Choroid plexus epithelial cell (primary cell): ENCODE measurements at regions not wholly inside any gene's neighbourhood (a gene's known extent, or its start where the extent isn't known, plus 50 kb on each side); places are given as distances from the start of the nearest gene placed in this dataset.
"Not testable (repeated sequence)": the region's sequence is repeated elsewhere in the genome, so short reads cannot be mapped to it uniquely, and the experiment has no call there.

ENCODE experiments used
- DNase-seq: peaks from one replicate; pipeline ENCODE4 v3.0.0-alpha.2; 2010; ENCODE audit warnings: low read depth
- H3K4me3 ChIP-seq: 2 replicates; pipeline ENCODE4 v1.5.1; 2011; ENCODE audit warnings: low read depth, mild to moderate bottlenecking, control low read depth, low read length, moderate library complexity
- TF ChIP-seq, protein P1 (sequence below): conservative IDR thresholded peaks from 2 replicates; pipeline ENCODE4 v1.5.1; 2011; ENCODE audit warnings: low read depth, mild to moderate bottlenecking, control low read depth, inconsistent platforms, low read length, moderate library complexity

DNA sequence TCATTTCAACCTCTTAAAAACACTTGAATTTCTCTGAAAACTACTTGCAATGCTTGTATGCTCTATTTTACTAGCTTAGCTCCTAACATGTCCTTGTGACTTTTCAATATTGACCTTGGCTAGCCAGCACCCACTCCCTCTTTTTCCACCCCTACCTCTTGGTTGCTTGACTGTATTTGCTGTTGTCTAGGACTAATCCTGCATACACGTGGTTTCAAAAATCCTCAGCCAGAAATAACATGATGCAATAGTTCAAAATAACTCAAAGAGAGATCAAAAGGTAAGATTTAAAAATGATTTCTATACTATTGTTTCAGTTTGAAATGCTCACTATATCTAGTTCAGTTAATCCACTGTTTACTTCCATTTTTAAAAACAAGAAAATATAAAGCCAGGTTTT, 102.3 kb upstream of the TBX18 start:
- no peak overlapping the region for H3K4me3 ChIP-seq
- TF ChIP-seq, protein P1, sequence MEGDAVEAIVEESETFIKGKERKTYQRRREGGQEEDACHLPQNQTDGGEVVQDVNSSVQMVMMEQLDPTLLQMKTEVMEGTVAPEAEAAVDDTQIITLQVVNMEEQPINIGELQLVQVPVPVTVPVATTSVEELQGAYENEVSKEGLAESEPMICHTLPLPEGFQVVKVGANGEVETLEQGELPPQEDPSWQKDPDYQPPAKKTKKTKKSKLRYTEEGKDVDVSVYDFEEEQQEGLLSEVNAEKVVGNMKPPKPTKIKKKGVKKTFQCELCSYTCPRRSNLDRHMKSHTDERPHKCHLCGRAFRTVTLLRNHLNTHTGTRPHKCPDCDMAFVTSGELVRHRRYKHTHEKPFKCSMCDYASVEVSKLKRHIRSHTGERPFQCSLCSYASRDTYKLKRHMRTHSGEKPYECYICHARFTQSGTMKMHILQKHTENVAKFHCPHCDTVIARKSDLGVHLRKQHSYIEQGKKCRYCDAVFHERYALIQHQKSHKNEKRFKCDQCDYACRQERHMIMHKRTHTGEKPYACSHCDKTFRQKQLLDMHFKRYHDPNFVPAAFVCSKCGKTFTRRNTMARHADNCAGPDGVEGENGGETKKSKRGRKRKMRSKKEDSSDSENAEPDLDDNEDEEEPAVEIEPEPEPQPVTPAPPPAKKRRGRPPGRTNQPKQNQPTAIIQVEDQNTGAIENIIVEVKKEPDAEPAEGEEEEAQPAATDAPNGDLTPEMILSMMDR, result no peak
- DNase-seq, result peak; percentile 69

DNA sequence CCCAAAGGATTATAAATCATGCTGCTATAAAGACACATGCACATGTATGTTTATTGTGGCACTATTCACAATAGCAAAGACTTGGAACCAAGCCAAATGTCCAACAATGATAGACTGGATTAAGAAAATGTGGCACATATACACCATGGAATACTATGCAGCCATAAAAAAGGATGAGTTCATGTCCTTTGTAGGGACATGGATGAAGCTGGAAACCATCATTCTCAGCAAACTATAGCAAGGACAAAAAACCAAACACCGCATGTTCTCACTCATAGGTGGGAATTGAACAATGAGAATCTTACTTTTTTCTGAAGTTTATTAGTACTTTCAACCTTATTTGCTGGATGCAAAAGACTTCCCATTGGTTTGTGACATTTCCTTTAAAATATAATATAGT, 101.0 kb upstream of the TBX18 start:
- DNase-seq, H3K4me3 ChIP-seq: not testable (repeated sequence)

DNA sequence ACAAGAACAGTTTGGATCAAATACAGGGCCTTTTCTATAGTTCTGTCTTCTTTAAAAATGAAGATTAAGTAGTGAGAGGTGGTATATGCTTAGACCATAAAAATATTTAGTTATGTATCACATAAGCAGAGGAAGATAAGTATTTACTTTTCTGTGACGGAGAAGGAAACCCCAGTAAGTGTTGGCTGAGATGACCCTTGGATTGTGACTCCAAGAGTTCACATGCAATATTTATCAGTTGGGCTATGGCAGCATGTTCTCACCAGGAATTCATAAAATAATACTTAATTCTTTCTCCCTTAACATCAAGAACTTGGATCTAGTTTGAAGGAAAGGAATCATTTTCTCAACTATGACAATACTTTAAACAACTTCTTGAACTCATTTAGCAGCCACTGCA, 98.4 kb upstream of the TBX18 start:
- TF ChIP-seq, protein P1, result no peak
- DNase-seq, result no peak

DNA sequence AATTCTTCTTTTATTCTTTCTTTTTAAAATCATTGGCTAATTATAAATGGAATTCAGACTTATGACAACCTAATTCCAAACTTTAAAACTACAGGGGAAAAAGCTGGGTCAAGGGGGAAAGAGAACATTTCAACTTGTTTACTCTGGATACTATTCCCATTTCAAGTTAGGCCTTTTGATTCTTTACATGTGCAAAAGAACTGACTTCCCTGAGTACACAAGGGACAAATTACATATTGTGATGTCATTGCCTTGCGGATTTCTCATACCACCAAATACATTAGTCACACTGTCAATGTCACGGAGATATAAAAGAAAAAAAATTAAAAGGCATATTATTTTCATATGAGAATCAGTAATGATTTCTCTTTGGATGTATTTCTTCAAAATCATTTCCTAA, 96.5 kb upstream of the TBX18 start:
- H3K4me3 ChIP-seq, result no peak overlapping the region
- TF ChIP-seq, protein P1, result no peak
- no peak for DNase-seq

More for the DNA sequence above, 98.4 kb upstream of the TBX18 start:
- no peak overlapping the region for H3K4me3 ChIP-seq

DNA sequence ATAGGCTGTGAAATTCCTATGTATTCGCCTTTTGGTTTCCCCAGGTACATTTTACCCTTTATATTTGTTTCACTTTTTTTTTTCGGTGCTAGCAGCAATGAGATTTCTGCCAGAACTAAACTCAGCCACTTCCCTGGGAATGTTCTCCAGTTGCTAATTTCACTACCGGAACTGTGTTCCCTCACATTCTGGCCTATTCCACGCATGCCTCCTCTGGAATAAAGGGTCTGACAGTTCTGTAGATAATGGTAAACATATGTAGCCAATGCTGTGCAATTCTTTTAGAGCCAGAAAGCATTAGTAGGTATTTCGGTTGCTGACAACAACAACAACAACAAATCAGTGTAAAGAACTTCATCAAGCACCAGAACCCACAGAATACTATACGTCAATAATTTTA, 96.1 kb upstream of the TBX18 start:
- H3K4me3 ChIP-seq, result no peak overlapping the region
- no peak for DNase-seq
- TF ChIP-seq, protein P1, result no peak

DNA sequence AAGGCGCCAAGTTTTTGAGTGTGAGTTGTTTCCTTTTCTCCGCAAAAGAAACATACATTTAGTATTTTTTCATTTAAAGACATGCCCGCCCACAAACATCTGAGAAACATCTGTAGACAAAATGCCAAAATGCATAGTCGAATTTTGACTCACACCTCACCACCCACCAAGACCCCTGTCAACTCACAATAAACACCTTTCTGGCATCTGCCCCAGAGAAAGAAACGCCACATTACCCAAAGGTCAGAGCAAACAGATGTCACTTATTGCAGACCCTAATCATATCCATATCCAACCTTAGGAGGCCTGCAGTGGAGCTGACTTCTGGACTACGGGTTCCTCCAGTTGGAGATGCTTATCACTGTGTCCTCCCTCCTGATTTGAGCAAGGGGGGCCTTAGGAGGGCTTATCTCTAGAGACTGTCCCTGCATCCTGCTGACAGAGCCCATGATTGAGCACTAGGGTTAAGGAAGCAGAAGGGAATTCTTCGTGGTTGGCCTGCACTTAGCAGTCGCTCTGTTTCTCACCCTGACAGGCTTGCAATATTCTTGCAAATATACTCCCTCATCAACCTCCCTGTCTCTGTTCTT, 90.5 kb upstream of the TBX18 start:
- DNase-seq, result no peak
- no peak overlapping the region for H3K4me3 ChIP-seq
- TF ChIP-seq, protein P1, result no peak

DNA sequence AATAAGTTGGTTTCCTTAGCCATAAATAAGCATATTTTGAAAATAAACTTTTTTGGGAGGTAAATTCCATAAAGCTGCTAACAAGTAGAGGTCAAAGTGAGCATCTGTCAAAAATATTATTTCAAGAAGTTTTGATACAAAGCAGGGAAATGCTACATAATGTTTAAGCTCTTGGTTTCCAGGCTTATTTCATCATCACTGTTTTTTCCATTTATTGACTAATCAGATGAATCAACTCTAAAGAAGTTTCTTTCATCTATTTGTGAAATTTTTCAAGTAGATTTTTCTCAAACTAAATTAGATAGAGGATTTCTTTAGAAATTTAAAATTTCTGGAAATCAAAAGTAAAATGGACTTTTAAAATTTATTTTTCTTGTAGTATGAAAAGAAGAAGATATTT, 89.5 kb upstream of the TBX18 start:
- DNase-seq, result peak; percentile 38
- TF ChIP-seq, protein P1, result no peak
- no peak overlapping the region for H3K4me3 ChIP-seq
